ENCODE measurements at regions not wholly inside any gene's neighbourhood (a gene's known extent, or its start where the extent isn't known, plus 50 kb on each side); places are given as distances from the start of the nearest gene placed in this dataset.
A peak's percentile ranks its signal among the peaks of the same experiment; 100 is the strongest.
"Not testable (repeated sequence)": the region's sequence is repeated elsewhere in the genome, so short reads cannot be mapped to it uniquely, and the experiment has no call there.

GRCh38 chrX:109172091-109172602, 309.7 kb downstream of the GUCY2F start:
- no peak for DNase-seq (ENCODE audit: low read depth in 3 of 3)

GRCh38 chrX:109155161-109155560, 326.7 kb downstream of the GUCY2F start:
- DNase-seq (ENCODE audit: low read depth in 3 of 3): no peak

GRCh38 chrX:109144173-109144572, 337.7 kb downstream of the GUCY2F start:
- not testable (repeated sequence) for DNase-seq (ENCODE audit: low read depth in 3 of 3)

- no peak for DNase-seq (ENCODE audit: low read depth in 3 of 3)
Observed at GRCh38 chrX:109140463-109140862, 341.4 kb downstream of the GUCY2F start.

GRCh38 chrX:109134777-109135176, 347.1 kb downstream of the GUCY2F start:
- DNase-seq (ENCODE audit: low read depth in 3 of 3): no peak

- no peak for DNase-seq (ENCODE audit: low read depth in 3 of 3)
Observed at GRCh38 chrX:109125304-109125703, 356.6 kb downstream of the GUCY2F start.

DNA sequence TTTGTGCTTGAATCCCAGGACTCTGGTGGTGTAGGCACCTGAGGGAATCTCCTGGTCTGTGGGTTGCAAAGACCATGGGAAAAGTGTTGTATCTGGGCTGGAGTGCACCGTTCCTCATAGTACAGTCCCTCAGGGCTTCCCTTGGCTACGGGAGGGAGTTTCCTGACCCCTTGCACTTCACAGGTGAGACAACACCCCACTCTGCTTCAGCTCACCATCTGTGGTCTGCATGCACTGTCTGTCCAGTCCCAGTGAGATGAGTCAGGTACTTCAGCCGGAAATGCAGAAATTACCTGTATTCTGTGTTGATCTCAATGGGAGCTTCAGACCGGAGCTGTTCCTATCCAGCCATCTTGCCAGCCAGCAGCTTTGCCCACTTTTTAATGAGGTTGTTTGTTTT, 353.0 kb upstream of the IRS4 start:
- DNase-seq (ENCODE audit: low read depth in 3 of 3): no peak

DNA sequence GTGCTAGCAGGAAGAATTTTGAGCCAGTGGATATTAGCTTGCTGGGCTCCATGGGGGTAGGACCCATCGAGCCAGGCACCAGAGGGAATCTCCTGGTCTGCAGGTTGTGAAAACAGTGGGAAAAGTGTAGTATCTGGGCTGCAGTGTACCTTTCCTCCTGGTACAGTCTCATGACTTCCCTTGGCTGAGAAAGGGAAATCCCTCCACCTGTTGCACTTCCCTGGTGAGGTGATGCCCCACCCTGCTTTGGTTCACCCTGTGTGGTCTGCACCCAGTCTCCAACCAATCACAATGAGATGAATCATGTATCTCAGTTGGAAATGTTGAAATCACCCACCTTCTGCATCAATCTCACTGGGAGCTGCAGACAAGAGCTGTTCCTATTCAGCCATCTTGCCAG, 341.4 kb upstream of the IRS4 start:
- no peak for DNase-seq (ENCODE audit: low read depth in 3 of 3)

GRCh38 chrX:109054181-109054581, 317.8 kb upstream of the IRS4 start:
- peak in 1 of 3 experiments; percentile 5 for DNase-seq (ENCODE audit: low read depth in 3 of 3)

GRCh38 chrX:109049903-109050302, 313.5 kb upstream of the IRS4 start:
- no peak for DNase-seq (ENCODE audit: low read depth in 3 of 3)

DNA sequence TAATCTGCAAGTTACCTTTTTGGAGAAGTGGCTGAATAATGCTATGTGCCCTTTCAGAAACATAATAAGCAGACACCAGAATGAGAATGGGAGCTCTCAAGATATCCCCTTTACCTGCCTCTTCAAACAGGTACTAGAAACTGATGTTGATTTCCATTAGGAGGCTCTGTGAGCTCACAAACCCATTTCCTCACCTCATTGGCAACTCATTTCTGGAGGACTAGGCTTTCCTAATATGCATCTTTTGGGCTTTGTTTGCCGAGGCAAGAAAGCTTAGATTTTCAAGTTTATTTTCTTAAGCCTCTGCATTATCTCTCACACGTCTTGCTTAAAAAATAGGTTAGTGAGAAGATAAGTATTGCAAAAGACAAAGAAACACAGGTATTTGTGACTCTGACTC, 313.1 kb upstream of the IRS4 start:
- DNase-seq (ENCODE audit: low read depth in 3 of 3): no peak

GRCh38 chrX:109040057-109040456, 303.7 kb upstream of the IRS4 start:
- DNase-seq (ENCODE audit: low read depth in 3 of 3): no peak

DNA sequence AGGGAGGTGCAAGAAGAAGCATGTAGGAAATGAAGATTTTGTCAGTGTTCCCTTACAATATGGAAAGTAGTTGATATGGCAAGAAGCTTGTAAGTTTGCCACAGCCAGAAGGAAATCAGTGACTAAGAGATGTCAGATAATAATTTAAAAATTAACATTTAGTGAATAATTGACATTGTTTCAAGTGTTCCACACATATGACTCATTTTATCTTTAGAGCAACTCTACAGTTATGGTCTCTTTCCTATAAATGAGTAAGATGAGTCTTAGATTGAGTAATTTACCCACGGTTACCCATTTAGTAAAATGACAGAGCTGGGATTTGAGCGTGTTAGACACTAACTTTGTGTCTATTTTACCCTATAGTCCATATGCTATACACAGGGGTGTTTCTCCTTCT, 300.3 kb upstream of the IRS4 start:
- no peak for DNase-seq (ENCODE audit: low read depth in 3 of 3)

GRCh38 chrX:108993909-108994308, 257.5 kb upstream of the IRS4 start:
- no peak for DNase-seq (ENCODE audit: low read depth in 3 of 3)

- not testable (repeated sequence) for DNase-seq (ENCODE audit: low read depth in 3 of 3)
Observed at GRCh38 chrX:108972899-108973298, 236.5 kb upstream of the IRS4 start.

- no peak for DNase-seq (ENCODE audit: low read depth in 3 of 3)
Observed at GRCh38 chrX:108947205-108947604, 210.8 kb upstream of the IRS4 start.

- DNase-seq (ENCODE audit: low read depth in 3 of 3): no peak
Observed at GRCh38 chrX:108946531-108946930, 210.2 kb upstream of the IRS4 start.

GRCh38 chrX:108945883-108946523, 209.6 kb upstream of the IRS4 start:
- DNase-seq (ENCODE audit: low read depth in 3 of 3): no peak

DNA sequence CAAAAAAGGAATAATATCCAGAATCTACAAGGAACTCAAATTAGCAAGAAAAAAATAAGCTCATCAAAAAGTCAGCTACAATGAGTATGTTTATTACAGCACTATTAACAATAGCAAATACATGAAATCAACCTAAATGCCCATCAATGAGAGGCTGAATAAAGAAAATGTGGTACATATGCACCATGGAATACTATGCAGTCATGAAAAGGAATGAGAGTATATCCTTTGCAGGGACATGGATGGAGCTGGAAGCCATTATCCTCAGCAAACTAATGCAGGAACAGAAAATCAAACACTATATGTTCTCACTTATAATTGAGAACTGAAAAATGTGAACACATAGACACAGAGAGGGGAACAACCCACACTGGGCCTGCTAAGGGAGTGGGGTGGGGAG, 178.4 kb upstream of the IRS4 start:
- DNase-seq (ENCODE audit: low read depth in 3 of 3): no peak

GRCh38 chrX:108903831-108904230, 167.5 kb upstream of the IRS4 start:
- not testable (repeated sequence) for DNase-seq (ENCODE audit: low read depth in 3 of 3)

GRCh38 chrX:108900333-108900732, 164.0 kb upstream of the IRS4 start:
- no peak for DNase-seq (ENCODE audit: low read depth in 3 of 3)

DNA sequence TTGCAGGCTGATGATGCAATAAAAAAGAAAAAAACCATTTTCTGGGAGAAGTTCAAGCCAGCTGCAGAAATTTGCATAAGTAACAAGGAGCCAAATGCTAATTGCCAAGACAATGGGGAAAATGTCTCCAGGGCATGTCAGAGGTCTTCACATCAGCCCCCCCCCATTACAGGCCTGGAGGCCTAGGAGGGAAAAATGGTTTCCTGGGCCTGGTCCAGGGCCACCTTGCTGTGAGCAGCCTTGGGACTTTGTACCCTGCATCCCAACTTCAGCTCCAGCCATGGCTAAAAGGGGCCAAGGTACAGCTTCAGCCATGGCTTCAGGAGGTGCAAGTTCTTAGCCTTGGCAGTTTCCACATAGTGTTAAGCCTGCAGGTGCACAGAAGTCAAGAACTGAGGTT, 160.0 kb upstream of the IRS4 start:
- DNase-seq (ENCODE audit: low read depth in 3 of 3): not testable (repeated sequence)

GRCh38 chrX:108892501-108892900, 156.1 kb upstream of the IRS4 start:
- DNase-seq (ENCODE audit: low read depth in 3 of 3): no peak

GRCh38 chrX:108875548-108875947, 139.2 kb upstream of the IRS4 start:
- DNase-seq (ENCODE audit: low read depth in 3 of 3): no peak

All from stimulated activated CD4-positive, alpha-beta T cell treated with anti-CD3 and anti-CD28 coated beads, TNF-alpha, amount 100 ng/mL, for 4 hours (primary cell).